SK-N-SH (cell line): ENCODE measurements at regions not wholly inside any gene's neighbourhood (a gene's known extent, or its start where the extent isn't known, plus 50 kb on each side); places are given as distances from the start of the nearest gene placed in this dataset.
A peak's percentile ranks its signal among the peaks of the same experiment; 100 is the strongest.

Experiments used
- CTCF ChIA-PET: fragments of 300-600, 350-600 bp; formaldehyde crosslinking; extraction: SDS; loops from one replicate; lab custom pipeline; 2021; lab: Yijun Ruan, JAX
- POLR2A ChIA-PET: fragments of 350-600 bp; sonication (Branson Sonifier 250); formaldehyde crosslinking; extraction: SDS; loops from one replicate; lab custom pipeline; 2020; ENCODE audit warnings: antibody characterized with exemption, inconsistent platforms; lab: Yijun Ruan, JAX
- DNase-seq: peaks from one replicate; pipeline ENCODE4 v3.0.0; 2012
- H2AFZ ChIP-seq: fragments of 200-600 bp; sonication (generic); 2 replicates; pipeline ENCODE4 v1.8.1; 2016; ENCODE audit warnings: antibody characterized with exemption, mild to moderate bottlenecking, low read depth
- H3F3A ChIP-seq: fragments of 200-600 bp; sonication (generic); replicated peaks from 2 replicates; pipeline ENCODE3; 2016; ENCODE audit warnings: antibody characterized with exemption, mild to moderate bottlenecking; ENCODE audit not compliant: insufficient read depth
- H3K27ac ChIP-seq, 2 experiments: fragments of 200-500 bp in 1 of 2; fragments of 200-600 bp in 1 of 2; sonication (Bioruptor generic) in 1 of 2; sonication (generic), shearing (Covaris generic) in 1 of 2; 2 replicates each; pipeline versions ENCODE4 v1.5.1 to v1.6.1; 2014 to 2016; ENCODE audit warnings: low read depth in 2 of 2, inconsistent platforms in 1 of 2, low read length in 1 of 2, mild to moderate bottlenecking in 1 of 2, mixed read lengths in 1 of 2
- H3K27me3 ChIP-seq: fragments of 200-600 bp; sonication (generic), shearing (Covaris generic); 2 replicates; pipeline ENCODE4 v1.6.1; 2016; ENCODE audit warnings: mixed run types; ENCODE audit not compliant: insufficient read depth
- H3K36me3 ChIP-seq, 2 experiments: fragments of 200-500 bp in 1 of 2; fragments of 200-600 bp in 1 of 2; sonication (Bioruptor generic) in 1 of 2; sonication (generic) in 1 of 2; replicated peaks in 1 of 2; 2 replicates each; pipeline versions ENCODE3 to v1.5.1; 2014 to 2016; ENCODE audit warnings: low read length in 1 of 2, mild to moderate bottlenecking in 1 of 2; ENCODE audit not compliant: insufficient read depth in 2 of 2, control insufficient read depth in 1 of 2
- H3K4me1 ChIP-seq, 2 experiments: fragments of 200-500 bp in 1 of 2; fragments of 200-600 bp in 1 of 2; sonication (Bioruptor generic) in 1 of 2; sonication (generic), shearing (Covaris generic) in 1 of 2; 2 replicates each; pipeline versions ENCODE4 v1.5.1 to v1.6.1; 2014 to 2016; ENCODE audit warnings: low read depth in 1 of 2, low read length in 1 of 2, mixed run types in 1 of 2; ENCODE audit not compliant: insufficient read depth in 2 of 2, control insufficient read depth in 1 of 2
- H3K4me2 ChIP-seq: fragments of 200-600 bp; sonication (generic), shearing (Covaris generic); 2 replicates; pipeline ENCODE4 v1.6.1; 2017; ENCODE audit warnings: mixed run types
- H3K4me3 ChIP-seq, 2 experiments: fragments of 200-500 bp in 1 of 2; fragments of 200-600 bp in 1 of 2; sonication (Bioruptor generic) in 1 of 2; sonication (generic), shearing (Covaris generic) in 1 of 2; 2 replicates each; pipeline versions ENCODE4 v1.5.1 to v1.8.1; 2014 to 2016; ENCODE audit warnings: low read depth in 2 of 2, inconsistent platforms in 1 of 2, low read length in 1 of 2, mild to moderate bottlenecking in 1 of 2, mixed read lengths in 1 of 2, moderate library complexity in 1 of 2
- H3K79me2 ChIP-seq: fragments of 200-600 bp; sonication (generic); 2 replicates; pipeline ENCODE4 v1.8.1; 2017; ENCODE audit warnings: mild to moderate bottlenecking; ENCODE audit not compliant: insufficient read depth
- H3K9ac ChIP-seq: fragments of 200-600 bp; sonication (generic); 2 replicates; pipeline ENCODE4 v1.6.1; 2017; ENCODE audit warnings: mixed run types
- H3K9me2 ChIP-seq: fragments of 200-600 bp; sonication (generic); 2 replicates; pipeline ENCODE4 v1.6.1; 2017; ENCODE audit warnings: mixed run types
- H3K9me3 ChIP-seq: fragments of 200-600 bp; sonication (generic); 2 replicates; pipeline ENCODE4 v1.6.1; 2017; ENCODE audit warnings: mixed run types, mild to moderate bottlenecking, moderate library complexity
- H4K20me1 ChIP-seq: fragments of 200-600 bp; sonication (generic); 2 replicates; pipeline ENCODE4 v1.6.1; 2017; ENCODE audit warnings: mild to moderate bottlenecking, mixed run types; ENCODE audit not compliant: insufficient read depth
- FOSL2 ChIP-seq: IDR thresholded peaks from 2 replicates; pipeline ENCODE4 v1.4.0; 2012; ENCODE audit warnings: low read depth, mild to moderate bottlenecking, moderate library complexity, borderline replicate concordance
- FOXJ3 ChIP-seq: sonication (generic); formaldehyde crosslinking; IDR thresholded peaks from 2 replicates; pipeline ENCODE4 v1.5.1; 2020; ENCODE audit warnings: mild to moderate bottlenecking, missing genetic modification reagents
- FOXM1 ChIP-seq: IDR thresholded peaks from 2 replicates; pipeline ENCODE4 v1.4.0; 2012; ENCODE audit warnings: low read depth, mild to moderate bottlenecking
- GABPA ChIP-seq: IDR thresholded peaks from 2 replicates; pipeline ENCODE4 v1.4.0; 2012; ENCODE audit warnings: low read depth, mild to moderate bottlenecking
- JUND ChIP-seq: IDR thresholded peaks from 2 replicates; pipeline ENCODE4 v1.4.0; 2012
- MAX ChIP-seq: IDR thresholded peaks from 2 replicates; pipeline ENCODE4 v1.4.0; 2012; ENCODE audit warnings: low read depth
- MEF2A ChIP-seq: IDR thresholded peaks from 2 replicates; pipeline ENCODE4 v1.4.0; 2012; ENCODE audit warnings: low read depth, borderline replicate concordance
- MXI1 ChIP-seq: IDR thresholded peaks from 2 replicates; pipeline ENCODE4 v1.6.1; 2012; ENCODE audit warnings: mild to moderate bottlenecking, low read depth, low read length, improper control_type of control experiment
- NFIC ChIP-seq: IDR thresholded peaks from 2 replicates; pipeline ENCODE4 v1.4.0; 2012; ENCODE audit warnings: borderline replicate concordance
- NRF1 ChIP-seq: IDR thresholded peaks from 2 replicates; pipeline ENCODE4 v1.6.1; 2012; ENCODE audit warnings: low read depth, mild to moderate bottlenecking, low read length
- PBX3 ChIP-seq: IDR thresholded peaks from 2 replicates; pipeline ENCODE4; 2012
- POLR2AphosphoS5 ChIP-seq: IDR thresholded peaks from 2 replicates; pipeline ENCODE4 v1.6.1; 2012; ENCODE audit warnings: low read depth, low read length
- RAD21 ChIP-seq: IDR thresholded peaks from 2 replicates; pipeline ENCODE4 v1.6.1; 2012; ENCODE audit warnings: mild to moderate bottlenecking, low read length
- TCF12 ChIP-seq: IDR thresholded peaks from 2 replicates; pipeline ENCODE4 v1.4.0; 2012
- YY1 ChIP-seq: IDR thresholded peaks from 2 replicates; pipeline ENCODE4 v1.4.0; 2012; ENCODE audit warnings: low read depth, mild to moderate bottlenecking
- WGBS: methylation state at CpG from one replicate; pipeline ENCODE4 v1.1.6; 2017; ENCODE audit warnings: low lambda C conversion rate; 5-methylcytosine and 5-hydroxymethylcytosine counted together
- TF ChIP-seq, protein P1 (sequence below): fragments of 150-350 bp; IDR thresholded peaks from 2 replicates; pipeline ENCODE4 v1.6.1; 2017; ENCODE audit warnings: antibody characterized with exemption, low read length, low read depth, borderline replicate concordance

DNA sequence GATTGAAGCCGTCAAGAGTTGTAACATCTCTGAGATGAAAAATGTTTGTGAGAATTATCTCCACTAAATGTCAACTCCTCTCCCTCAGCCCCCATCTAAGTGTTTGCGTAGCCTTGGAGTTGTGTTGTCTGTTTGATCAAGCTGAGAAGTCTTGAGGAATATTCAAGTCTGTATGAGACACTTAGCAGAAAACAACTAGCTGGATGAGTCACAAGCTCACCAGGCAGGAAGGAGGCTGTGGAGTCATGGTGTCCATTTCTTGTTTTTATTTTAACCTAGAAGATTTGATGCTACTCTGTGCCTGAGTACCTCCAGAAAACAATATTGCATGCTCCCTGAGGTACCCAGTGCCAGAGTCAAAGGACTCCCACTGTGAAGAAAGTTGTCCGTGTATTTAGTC, 211.6 kb upstream of the PLXNA2 start:
- Histone ChIP-seq H3F3A (no peaks in the 10 kb centered on the region), H3K9me2 (no peaks in the 10 kb centered on the region), H3K4me2 (peak overlapping the region; percentile 31), H3K36me3 (no peaks in the 10 kb centered on the region), H2AFZ (0 out of 2 replicates have a peak overlapping the region, but pooled peaks have one; percentile 16), H3K79me2 (no peaks in the 10 kb centered on the region), H3K4me1 (peaks cover 3 to 4% of the 10 kb centered on the region in 2 experiments; a peak in 3 of 4 replicates), H3K27me3 (no peaks in the 10 kb centered on the region), H3K27ac (peak overlapping the region; percentile 55 to 72), H3K9ac (no peak overlapping the region), H4K20me1 (no peaks in the 10 kb centered on the region), H3K4me3 (no peak overlapping the region), H3K9me3 (no peaks in the 10 kb centered on the region)
- WGBS = 65% methylated on average over 3 of the region's 3 CpGs
- POLR2A ChIA-PET = no interaction called here
- no peak for DNase-seq
- CTCF ChIA-PET = no interaction called here
- TF ChIP-seq POLR2AphosphoS5 (no peak), JUND (peak; percentile 62), FOSL2 (peak; percentile 61; the same call in 1 of the 2 replicates), PBX3 (peak; percentile 33; the same call in 1 of the 2 replicates), FOXJ3 (no peak), RAD21 (no peak), TCF12 (peak; percentile 62), MAX (no peak), NRF1 (no peak)

- H3K27me3 ChIP-seq = no peaks in the 10 kb centered on the region
- POLR2A ChIA-PET = no interaction called here
- H2AFZ ChIP-seq = 0 out of 2 replicates have a peak overlapping the region, but pooled peaks have one; percentile 16
- no peaks in the 10 kb centered on the region for H3F3A ChIP-seq
- 68% methylated on average over 2 of the region's 2 CpGs for WGBS
- H3K9ac ChIP-seq = no peak overlapping the region
- no peak overlapping the region for H3K4me2 ChIP-seq
- H3K4me3 ChIP-seq = no peak overlapping the region
- CTCF ChIA-PET = no interaction called here
- H4K20me1 ChIP-seq = no peaks in the 10 kb centered on the region
- H3K4me1 ChIP-seq = peaks cover 0 to 4% of the 10 kb centered on the region in 2 experiments; a peak in 2 of 4 replicates
- H3K79me2 ChIP-seq = no peaks in the 10 kb centered on the region
- no peak for DNase-seq
- peak overlapping the region; percentile 55 to 72; a peak in 3 of 4 replicates for H3K27ac ChIP-seq
- TF ChIP-seq FOXM1 = no peak
- no peak for TF ChIP-seq MEF2A
- no peak for TF ChIP-seq NFIC
- no peak for TF ChIP-seq MXI1
- TF ChIP-seq YY1 = no peak
- TF ChIP-seq, protein P1, sequence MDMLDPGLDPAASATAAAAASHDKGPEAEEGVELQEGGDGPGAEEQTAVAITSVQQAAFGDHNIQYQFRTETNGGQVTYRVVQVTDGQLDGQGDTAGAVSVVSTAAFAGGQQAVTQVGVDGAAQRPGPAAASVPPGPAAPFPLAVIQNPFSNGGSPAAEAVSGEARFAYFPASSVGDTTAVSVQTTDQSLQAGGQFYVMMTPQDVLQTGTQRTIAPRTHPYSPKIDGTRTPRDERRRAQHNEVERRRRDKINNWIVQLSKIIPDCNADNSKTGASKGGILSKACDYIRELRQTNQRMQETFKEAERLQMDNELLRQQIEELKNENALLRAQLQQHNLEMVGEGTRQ = no peak
- TF ChIP-seq GABPA = no peak
- TF ChIP-seq JUND = no peak
- TF ChIP-seq, all 33 proteins: peak for 0
- Histone ChIP-seq H3K9me2 (no peaks in the 10 kb centered on the region), H3K9me3 (no peaks in the 10 kb centered on the region), H3K36me3 (no peaks in the 10 kb centered on the region)
Measured at GRCh38 chr1:208456487-208456886, 212.3 kb upstream of the PLXNA2 start.
